Neural progenitor cell (in vitro differentiated cells): ENCODE measurements at regions not wholly inside any gene's neighbourhood (a gene's known extent, or its start where the extent isn't known, plus 50 kb on each side); places are given as distances from the start of the nearest gene placed in this dataset.

ENCODE experiments used
- CTCF ChIP-seq: fragments of 200-600 bp; sonication (generic); IDR thresholded peaks from 2 replicates; pipeline ENCODE4 v1.5.1; 2017; ENCODE audit warnings: antibody characterized with exemption, mild to moderate bottlenecking
- EZH2 ChIP-seq: fragments of 200-600 bp; sonication (generic); IDR thresholded peaks from 2 replicates; pipeline ENCODE4 v1.6.1; 2017; ENCODE audit warnings: antibody characterized with exemption, mild to moderate bottlenecking, moderate library complexity
- EZH2phosphoT487 ChIP-seq: fragments of 200-600 bp; sonication (generic); IDR thresholded peaks from 2 replicates; pipeline ENCODE4 v1.6.1; 2017; ENCODE audit warnings: antibody characterized with exemption

GRCh38 chr18:48485828-48486405 lies 52.9 kb upstream of the CTIF start:
- no peak for TF ChIP-seq CTCF
- no peak for TF ChIP-seq EZH2
- TF ChIP-seq EZH2phosphoT487, result no peak
